GM19463 (cell line): ENCODE measurements at regions not wholly inside any gene's neighbourhood (a gene's known extent, or its start where the extent isn't known, plus 50 kb on each side); places are given as distances from the start of the nearest gene placed in this dataset.
A peak's percentile ranks its signal among the peaks of the same experiment; 100 is the strongest.

Source experiments
- ATAC-seq: cut with Tn5 transposase; IDR thresholded peaks from one replicate; pipeline ENCODE4 v1.9.1; 2021; ENCODE audit warnings: mild to moderate bottlenecking, moderate library complexity; ENCODE audit not compliant: unreplicated experiment

- ATAC-seq = no peak
These were observed 72.7 kb upstream of the SPRY2 start for GRCh38 chr13:80413611-80414010.

- ATAC-seq = peak; percentile 66
These were observed 67.3 kb upstream of the SPRY2 start for GRCh38 chr13:80408270-80408669.

- peak; percentile 30 for ATAC-seq
These were observed 60.0 kb upstream of the SPRY2 start for GRCh38 chr13:80400865-80401426.

GRCh38 chr13:80400164-80400864 is 59.4 kb upstream of the SPRY2 start:
- ATAC-seq = peak; percentile 22

- ATAC-seq = peak; percentile 49
These were observed 58.6 kb upstream of the SPRY2 start for GRCh38 chr13:80399340-80400163.
